GM23248 (cell line): ENCODE measurements at regions not wholly inside any gene's neighbourhood (a gene's known extent, or its start where the extent isn't known, plus 50 kb on each side); places are given as distances from the start of the nearest gene placed in this dataset.

Experiments used
- EZH2 ChIP-seq: fragments of 200-600 bp; sonication (generic); IDR thresholded peaks from 2 replicates; pipeline ENCODE4 v1.6.1; 2018; ENCODE audit warnings: antibody characterized with exemption, mild to moderate bottlenecking; ENCODE audit not compliant: insufficient read depth, poor library complexity, severe bottlenecking
- EZH2phosphoT487 ChIP-seq: fragments of 200-600 bp; sonication (generic); IDR thresholded peaks from 2 replicates; pipeline ENCODE4 v1.6.1; 2018; ENCODE audit warnings: antibody characterized with exemption, moderate library complexity, mild to moderate bottlenecking, low read depth; ENCODE audit not compliant: insufficient read depth

GRCh38 chr1:161432091-161432490 lies 64.4 kb upstream of the CFAP126 start:
- TF ChIP-seq EZH2 (no peak), EZH2phosphoT487 (no peak)
